ENCODE measurements at regions not wholly inside any gene's neighbourhood (a gene's known extent, or its start where the extent isn't known, plus 50 kb on each side); places are given as distances from the start of the nearest gene placed in this dataset.

DNA sequence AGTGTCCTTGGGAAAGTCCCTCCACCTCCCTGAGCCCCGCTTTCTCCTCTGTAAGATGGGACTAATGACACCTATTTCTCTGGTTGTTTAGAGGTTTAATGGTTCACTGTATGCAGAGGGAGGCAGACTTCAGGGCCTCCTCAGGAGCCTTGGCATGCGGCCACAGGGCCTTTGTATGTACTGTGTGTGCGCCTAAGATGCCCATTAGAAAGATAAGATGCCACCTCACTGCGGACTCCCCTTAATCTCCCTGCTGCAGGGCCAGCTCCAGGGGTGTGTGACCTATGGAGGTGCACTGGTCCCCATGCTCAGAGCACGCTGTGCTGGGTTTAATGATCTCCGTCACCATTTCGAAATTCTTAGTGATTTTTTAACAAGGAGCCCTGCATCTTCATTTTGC lies 59.3 kb downstream of the TMEM235 start (continued):
- TF ChIP-seq, protein P1, sequence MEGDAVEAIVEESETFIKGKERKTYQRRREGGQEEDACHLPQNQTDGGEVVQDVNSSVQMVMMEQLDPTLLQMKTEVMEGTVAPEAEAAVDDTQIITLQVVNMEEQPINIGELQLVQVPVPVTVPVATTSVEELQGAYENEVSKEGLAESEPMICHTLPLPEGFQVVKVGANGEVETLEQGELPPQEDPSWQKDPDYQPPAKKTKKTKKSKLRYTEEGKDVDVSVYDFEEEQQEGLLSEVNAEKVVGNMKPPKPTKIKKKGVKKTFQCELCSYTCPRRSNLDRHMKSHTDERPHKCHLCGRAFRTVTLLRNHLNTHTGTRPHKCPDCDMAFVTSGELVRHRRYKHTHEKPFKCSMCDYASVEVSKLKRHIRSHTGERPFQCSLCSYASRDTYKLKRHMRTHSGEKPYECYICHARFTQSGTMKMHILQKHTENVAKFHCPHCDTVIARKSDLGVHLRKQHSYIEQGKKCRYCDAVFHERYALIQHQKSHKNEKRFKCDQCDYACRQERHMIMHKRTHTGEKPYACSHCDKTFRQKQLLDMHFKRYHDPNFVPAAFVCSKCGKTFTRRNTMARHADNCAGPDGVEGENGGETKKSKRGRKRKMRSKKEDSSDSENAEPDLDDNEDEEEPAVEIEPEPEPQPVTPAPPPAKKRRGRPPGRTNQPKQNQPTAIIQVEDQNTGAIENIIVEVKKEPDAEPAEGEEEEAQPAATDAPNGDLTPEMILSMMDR (conservative IDR thresholded peaks at IDR 0.05; ENCODE audit: low read depth, low read length): no peak
- TF ChIP-seq RFX5 (IDR thresholded peaks at IDR 0.05; ENCODE audit: low read depth, low read length): no peak
- TF ChIP-seq CHD1 (IDR thresholded peaks at IDR 0.05; ENCODE audit: low read depth, low read length): no peak
- TF ChIP-seq SMC3 (IDR thresholded peaks at IDR 0.05; ENCODE audit: low read depth, low read length): no peak
- no peak for TF ChIP-seq NFE2L2 (IDR thresholded peaks at IDR 0.05; ENCODE audit: low read depth, low read length)
- TF ChIP-seq MAFK (IDR thresholded peaks at IDR 0.05; ENCODE audit: low read depth, low read length): no peak

All from IMR-90 (cell line).